BE2C (cell line): ENCODE measurements at regions not wholly inside any gene's neighbourhood (a gene's known extent, or its start where the extent isn't known, plus 50 kb on each side); places are given as distances from the start of the nearest gene placed in this dataset.

ENCODE experiments used
- DNase-seq: peaks from one replicate; pipeline ENCODE4 v3.0.0-alpha.2; 2020
- H3K27me3 ChIP-seq: fragments of 250-450 bp; sonication (Bioruptor Pico); 2 replicates; pipeline ENCODE4 v1.5.1; 2020; ENCODE audit warnings: mild to moderate bottlenecking
- H3K36me3 ChIP-seq: fragments of 250-450 bp; sonication (Bioruptor Pico); 2 replicates; pipeline ENCODE4 v1.5.1; 2020; ENCODE audit warnings: mild to moderate bottlenecking
- H3K4me1 ChIP-seq: fragments of 250-450 bp; sonication (Bioruptor Pico); 2 replicates; pipeline ENCODE4 v1.5.1; 2020
- H3K4me3 ChIP-seq: 2 replicates; pipeline ENCODE4 v1.5.1; 2011; ENCODE audit warnings: low read depth, low read length
- H3K9me3 ChIP-seq: fragments of 250-450 bp; sonication (Bioruptor Pico); 2 replicates; pipeline ENCODE4 v1.5.1; 2020
- TF ChIP-seq, protein P1 (sequence below): IDR thresholded peaks from 2 replicates; pipeline ENCODE4 v1.5.1; 2012; ENCODE audit warnings: mild to moderate bottlenecking, low read depth, low read length

GRCh38 chr10:91048380-91048779 lies 127.5 kb upstream of the ANKRD1 start:
- Histone ChIP-seq H3K4me3 (no peak overlapping the region), H3K27me3 (no peaks in the 10 kb centered on the region), H3K36me3 (no peaks in the 10 kb centered on the region), H3K4me1 (peaks cover 5% of the 10 kb centered on the region; the same call in 1 of the 2 replicates), H3K9me3 (no peaks in the 10 kb centered on the region)
- no peak for DNase-seq
- TF ChIP-seq, protein P1, sequence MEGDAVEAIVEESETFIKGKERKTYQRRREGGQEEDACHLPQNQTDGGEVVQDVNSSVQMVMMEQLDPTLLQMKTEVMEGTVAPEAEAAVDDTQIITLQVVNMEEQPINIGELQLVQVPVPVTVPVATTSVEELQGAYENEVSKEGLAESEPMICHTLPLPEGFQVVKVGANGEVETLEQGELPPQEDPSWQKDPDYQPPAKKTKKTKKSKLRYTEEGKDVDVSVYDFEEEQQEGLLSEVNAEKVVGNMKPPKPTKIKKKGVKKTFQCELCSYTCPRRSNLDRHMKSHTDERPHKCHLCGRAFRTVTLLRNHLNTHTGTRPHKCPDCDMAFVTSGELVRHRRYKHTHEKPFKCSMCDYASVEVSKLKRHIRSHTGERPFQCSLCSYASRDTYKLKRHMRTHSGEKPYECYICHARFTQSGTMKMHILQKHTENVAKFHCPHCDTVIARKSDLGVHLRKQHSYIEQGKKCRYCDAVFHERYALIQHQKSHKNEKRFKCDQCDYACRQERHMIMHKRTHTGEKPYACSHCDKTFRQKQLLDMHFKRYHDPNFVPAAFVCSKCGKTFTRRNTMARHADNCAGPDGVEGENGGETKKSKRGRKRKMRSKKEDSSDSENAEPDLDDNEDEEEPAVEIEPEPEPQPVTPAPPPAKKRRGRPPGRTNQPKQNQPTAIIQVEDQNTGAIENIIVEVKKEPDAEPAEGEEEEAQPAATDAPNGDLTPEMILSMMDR, result no peak

- Histone ChIP-seq H3K4me3 (no peak overlapping the region), H3K27me3 (no peaks in the 10 kb centered on the region), H3K4me1 (peaks cover 5% of the 10 kb centered on the region; the same call in 1 of the 2 replicates), H3K9me3 (no peaks in the 10 kb centered on the region), H3K36me3 (no peaks in the 10 kb centered on the region)
- no peak for DNase-seq
- TF ChIP-seq, protein P1, result no peak
Observed at GRCh38 chr10:91049296-91049987, 128.6 kb upstream of the ANKRD1 start.

DNA sequence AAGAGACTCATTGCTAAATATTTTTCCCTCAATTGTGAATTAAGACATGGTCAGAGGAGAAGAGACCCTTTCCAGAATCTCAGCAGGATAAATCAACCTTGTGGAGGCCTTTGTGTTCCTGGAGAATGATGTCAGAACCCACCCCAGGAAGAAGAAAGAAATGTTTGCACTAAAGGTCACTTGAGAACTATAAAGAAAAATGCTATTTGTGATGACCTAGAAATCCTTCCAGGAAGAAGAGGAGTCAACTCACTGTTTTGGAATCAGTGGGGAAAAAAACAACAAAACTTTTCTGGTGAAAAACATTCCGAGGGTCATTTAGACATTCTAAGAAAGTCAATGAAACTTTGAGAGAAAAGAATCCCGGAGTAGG lies 129.1 kb upstream of the ANKRD1 start:
- Histone ChIP-seq H3K36me3 (no peaks in the 10 kb centered on the region), H3K4me1 (peaks cover 5% of the 10 kb centered on the region; the same call in 1 of the 2 replicates), H3K9me3 (no peaks in the 10 kb centered on the region), H3K27me3 (no peaks in the 10 kb centered on the region), H3K4me3 (no peak overlapping the region)
- TF ChIP-seq, protein P1, result no peak
- DNase-seq, result no peak

- Histone ChIP-seq H3K4me3 (no peak overlapping the region), H3K36me3 (no peaks in the 10 kb centered on the region), H3K27me3 (no peaks in the 10 kb centered on the region), H3K9me3 (no peaks in the 10 kb centered on the region), H3K4me1 (peaks cover 5% of the 10 kb centered on the region; the same call in 1 of the 2 replicates)
- DNase-seq, result no peak
- TF ChIP-seq, protein P1, result no peak
Observed at GRCh38 chr10:91050371-91051034, 129.6 kb upstream of the ANKRD1 start.

GRCh38 chr10:91051829-91052228 lies 130.9 kb upstream of the ANKRD1 start:
- Histone ChIP-seq H3K36me3 (no peaks in the 10 kb centered on the region), H3K4me3 (no peak overlapping the region), H3K4me1 (peaks cover 5% of the 10 kb centered on the region; the same call in 1 of the 2 replicates), H3K27me3 (no peaks in the 10 kb centered on the region), H3K9me3 (no peaks in the 10 kb centered on the region)
- TF ChIP-seq, protein P1, result no peak
- no peak for DNase-seq

GRCh38 chr10:91054325-91054724 lies 133.4 kb upstream of the ANKRD1 start:
- Histone ChIP-seq H3K4me1 (peaks cover 5% of the 10 kb centered on the region; the same call in 1 of the 2 replicates), H3K4me3 (no peak overlapping the region), H3K27me3 (no peaks in the 10 kb centered on the region), H3K36me3 (no peaks in the 10 kb centered on the region), H3K9me3 (no peaks in the 10 kb centered on the region)
- DNase-seq, result no peak
- TF ChIP-seq, protein P1, result no peak
